SK-N-SH (cell line): ENCODE measurements at regions not wholly inside any gene's neighbourhood (a gene's known extent, or its start where the extent isn't known, plus 50 kb on each side); places are given as distances from the start of the nearest gene placed in this dataset.

Experiments used
- CHD2 ChIP-seq: fragments of 150-350 bp; IDR thresholded peaks from 2 replicates; pipeline ENCODE4 v1.6.1; 2018; ENCODE audit warnings: low read length; ENCODE audit not compliant: partially characterized antibody
- EP300 ChIP-seq, 2 experiments: IDR thresholded peaks; 2 replicates each; pipeline versions ENCODE4 v1.4.0 to v1.6.1; 2012; ENCODE audit warnings: borderline replicate concordance in 1 of 2, low read depth in 1 of 2, low read length in 1 of 2
- MXI1 ChIP-seq: IDR thresholded peaks from 2 replicates; pipeline ENCODE4 v1.6.1; 2012; ENCODE audit warnings: mild to moderate bottlenecking, low read depth, low read length, improper control_type of control experiment
- PBX3 ChIP-seq: IDR thresholded peaks from 2 replicates; pipeline ENCODE4; 2012
- POLR2AphosphoS5 ChIP-seq: IDR thresholded peaks from 2 replicates; pipeline ENCODE4 v1.6.1; 2012; ENCODE audit warnings: low read depth, low read length
- RCOR1 ChIP-seq: fragments of 150-350 bp; IDR thresholded peaks from 2 replicates; pipeline ENCODE4 v1.6.1; 2017; ENCODE audit warnings: antibody characterized with exemption, low read length
- SIN3A ChIP-seq: IDR thresholded peaks from 2 replicates; pipeline ENCODE4 v1.6.1; 2012; ENCODE audit warnings: low read depth, mild to moderate bottlenecking, low read length, moderate library complexity, borderline replicate concordance
- TEAD4 ChIP-seq: IDR thresholded peaks from 2 replicates; pipeline ENCODE4 v1.4.0; 2012; ENCODE audit warnings: mild to moderate bottlenecking, borderline replicate concordance; ENCODE audit not compliant: insufficient read depth
- USF2 ChIP-seq: fragments of 150-350 bp; IDR thresholded peaks from 2 replicates; pipeline ENCODE4 v1.6.1; 2017; ENCODE audit warnings: antibody characterized with exemption, low read length, low read depth, borderline replicate concordance
- YY1 ChIP-seq: IDR thresholded peaks from 2 replicates; pipeline ENCODE4 v1.4.0; 2012; ENCODE audit warnings: low read depth, mild to moderate bottlenecking
- TF ChIP-seq, protein P1 (sequence below): fragments of 200-600 bp; sonication (generic); IDR thresholded peaks from 2 replicates; pipeline ENCODE4 v1.6.1; 2017; ENCODE audit warnings: antibody characterized with exemption, mild to moderate bottlenecking, moderate library complexity
- TF ChIP-seq, protein P2 (sequence below): IDR thresholded peaks from 2 replicates; pipeline ENCODE4 v1.6.1; 2012; ENCODE audit warnings: mild to moderate bottlenecking, low read depth, low read length, moderate library complexity

GRCh38 chr2:176525086-176525485, 255.8 kb downstream of the MTX2 start:
- no peak for TF ChIP-seq SIN3A
- no peak for TF ChIP-seq CHD2
- TF ChIP-seq, protein P1, sequence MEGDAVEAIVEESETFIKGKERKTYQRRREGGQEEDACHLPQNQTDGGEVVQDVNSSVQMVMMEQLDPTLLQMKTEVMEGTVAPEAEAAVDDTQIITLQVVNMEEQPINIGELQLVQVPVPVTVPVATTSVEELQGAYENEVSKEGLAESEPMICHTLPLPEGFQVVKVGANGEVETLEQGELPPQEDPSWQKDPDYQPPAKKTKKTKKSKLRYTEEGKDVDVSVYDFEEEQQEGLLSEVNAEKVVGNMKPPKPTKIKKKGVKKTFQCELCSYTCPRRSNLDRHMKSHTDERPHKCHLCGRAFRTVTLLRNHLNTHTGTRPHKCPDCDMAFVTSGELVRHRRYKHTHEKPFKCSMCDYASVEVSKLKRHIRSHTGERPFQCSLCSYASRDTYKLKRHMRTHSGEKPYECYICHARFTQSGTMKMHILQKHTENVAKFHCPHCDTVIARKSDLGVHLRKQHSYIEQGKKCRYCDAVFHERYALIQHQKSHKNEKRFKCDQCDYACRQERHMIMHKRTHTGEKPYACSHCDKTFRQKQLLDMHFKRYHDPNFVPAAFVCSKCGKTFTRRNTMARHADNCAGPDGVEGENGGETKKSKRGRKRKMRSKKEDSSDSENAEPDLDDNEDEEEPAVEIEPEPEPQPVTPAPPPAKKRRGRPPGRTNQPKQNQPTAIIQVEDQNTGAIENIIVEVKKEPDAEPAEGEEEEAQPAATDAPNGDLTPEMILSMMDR: no peak
- TF ChIP-seq YY1: no peak
- no peak for TF ChIP-seq POLR2AphosphoS5
- no peak for TF ChIP-seq EP300 (IDR thresholded peaks at IDR 0.05; ENCODE audit: borderline replicate concordance in 1 of 2, low read depth in 1 of 2, low read length in 1 of 2)
- no peak for TF ChIP-seq RCOR1
- no peak for TF ChIP-seq TEAD4
- TF ChIP-seq, protein P2, sequence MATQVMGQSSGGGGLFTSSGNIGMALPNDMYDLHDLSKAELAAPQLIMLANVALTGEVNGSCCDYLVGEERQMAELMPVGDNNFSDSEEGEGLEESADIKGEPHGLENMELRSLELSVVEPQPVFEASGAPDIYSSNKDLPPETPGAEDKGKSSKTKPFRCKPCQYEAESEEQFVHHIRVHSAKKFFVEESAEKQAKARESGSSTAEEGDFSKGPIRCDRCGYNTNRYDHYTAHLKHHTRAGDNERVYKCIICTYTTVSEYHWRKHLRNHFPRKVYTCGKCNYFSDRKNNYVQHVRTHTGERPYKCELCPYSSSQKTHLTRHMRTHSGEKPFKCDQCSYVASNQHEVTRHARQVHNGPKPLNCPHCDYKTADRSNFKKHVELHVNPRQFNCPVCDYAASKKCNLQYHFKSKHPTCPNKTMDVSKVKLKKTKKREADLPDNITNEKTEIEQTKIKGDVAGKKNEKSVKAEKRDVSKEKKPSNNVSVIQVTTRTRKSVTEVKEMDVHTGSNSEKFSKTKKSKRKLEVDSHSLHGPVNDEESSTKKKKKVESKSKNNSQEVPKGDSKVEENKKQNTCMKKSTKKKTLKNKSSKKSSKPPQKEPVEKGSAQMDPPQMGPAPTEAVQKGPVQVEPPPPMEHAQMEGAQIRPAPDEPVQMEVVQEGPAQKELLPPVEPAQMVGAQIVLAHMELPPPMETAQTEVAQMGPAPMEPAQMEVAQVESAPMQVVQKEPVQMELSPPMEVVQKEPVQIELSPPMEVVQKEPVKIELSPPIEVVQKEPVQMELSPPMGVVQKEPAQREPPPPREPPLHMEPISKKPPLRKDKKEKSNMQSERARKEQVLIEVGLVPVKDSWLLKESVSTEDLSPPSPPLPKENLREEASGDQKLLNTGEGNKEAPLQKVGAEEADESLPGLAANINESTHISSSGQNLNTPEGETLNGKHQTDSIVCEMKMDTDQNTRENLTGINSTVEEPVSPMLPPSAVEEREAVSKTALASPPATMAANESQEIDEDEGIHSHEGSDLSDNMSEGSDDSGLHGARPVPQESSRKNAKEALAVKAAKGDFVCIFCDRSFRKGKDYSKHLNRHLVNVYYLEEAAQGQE: no peak
- TF ChIP-seq MXI1: no peak
- no peak for TF ChIP-seq PBX3
- TF ChIP-seq USF2: no peak
